AG04449 (cell line): ENCODE measurements at regions not wholly inside any gene's neighbourhood (a gene's known extent, or its start where the extent isn't known, plus 50 kb on each side); places are given as distances from the start of the nearest gene placed in this dataset.
A peak's percentile ranks its signal among the peaks of the same experiment; 100 is the strongest.

Experiments
- CTCF ChIA-PET: fragments of 350-600 bp; formaldehyde crosslinking; extraction: SDS; loops from one replicate; lab custom pipeline; 2021; ENCODE audit warnings: antibody characterized with exemption; lab: Yijun Ruan, JAX
- POLR2A ChIA-PET: fragments of 400-600, 350-600 bp; formaldehyde crosslinking; extraction: SDS; loops from one replicate; lab custom pipeline; 2020; ENCODE audit warnings: antibody characterized with exemption, inconsistent platforms; lab: Yijun Ruan, JAX
- DNase-seq: peaks from one replicate; pipeline ENCODE4 v3.0.0-alpha.2; 2010; ENCODE audit warnings: low read depth, low spot score
- H3K4me3 ChIP-seq: 2 replicates; pipeline ENCODE4 v1.5.1; 2011; ENCODE audit warnings: low read depth, mild to moderate bottlenecking, control low read depth, low read length
- TF ChIP-seq, protein P1 (sequence below): IDR thresholded peaks from one replicate; pipeline ENCODE4 v1.5.1; 2011; ENCODE audit warnings: mild to moderate bottlenecking, moderate library complexity, low read length, control low read depth, inconsistent platforms; ENCODE audit not compliant: insufficient read depth; ENCODE audit errors: missing control alignments

DNA sequence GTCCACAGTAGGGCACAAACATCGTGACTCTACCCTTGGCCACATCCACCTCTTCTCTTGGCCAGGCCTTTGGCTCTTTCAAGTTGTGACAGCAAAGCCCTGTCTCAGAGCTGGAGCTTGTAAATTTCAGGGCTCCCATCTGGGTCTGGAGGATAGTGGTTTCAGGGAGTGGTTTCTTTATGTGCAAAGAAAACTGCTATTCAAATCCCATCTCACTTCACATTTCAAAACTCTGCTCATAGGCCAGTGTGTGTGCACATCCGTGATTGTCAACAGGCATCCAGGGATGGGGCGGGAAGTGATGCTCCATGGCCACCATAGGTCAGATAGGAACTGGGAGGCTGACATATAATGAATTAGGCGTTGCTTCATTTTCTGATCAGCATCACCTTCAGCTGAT lies 107.8 kb upstream of the IL12B start:
- POLR2A ChIA-PET, result no interaction called here
- CTCF ChIA-PET, result interaction anchor here (0.9 to 1.0 kb wide), 3 partner anchors 148 to 527 kb away, joined by 3 to 5 read pairs (median 4); no protein-coding TSS in a partner anchor
- TF ChIP-seq, protein P1, sequence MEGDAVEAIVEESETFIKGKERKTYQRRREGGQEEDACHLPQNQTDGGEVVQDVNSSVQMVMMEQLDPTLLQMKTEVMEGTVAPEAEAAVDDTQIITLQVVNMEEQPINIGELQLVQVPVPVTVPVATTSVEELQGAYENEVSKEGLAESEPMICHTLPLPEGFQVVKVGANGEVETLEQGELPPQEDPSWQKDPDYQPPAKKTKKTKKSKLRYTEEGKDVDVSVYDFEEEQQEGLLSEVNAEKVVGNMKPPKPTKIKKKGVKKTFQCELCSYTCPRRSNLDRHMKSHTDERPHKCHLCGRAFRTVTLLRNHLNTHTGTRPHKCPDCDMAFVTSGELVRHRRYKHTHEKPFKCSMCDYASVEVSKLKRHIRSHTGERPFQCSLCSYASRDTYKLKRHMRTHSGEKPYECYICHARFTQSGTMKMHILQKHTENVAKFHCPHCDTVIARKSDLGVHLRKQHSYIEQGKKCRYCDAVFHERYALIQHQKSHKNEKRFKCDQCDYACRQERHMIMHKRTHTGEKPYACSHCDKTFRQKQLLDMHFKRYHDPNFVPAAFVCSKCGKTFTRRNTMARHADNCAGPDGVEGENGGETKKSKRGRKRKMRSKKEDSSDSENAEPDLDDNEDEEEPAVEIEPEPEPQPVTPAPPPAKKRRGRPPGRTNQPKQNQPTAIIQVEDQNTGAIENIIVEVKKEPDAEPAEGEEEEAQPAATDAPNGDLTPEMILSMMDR, result no peak
- DNase-seq, result no peak
- no peak overlapping the region for H3K4me3 ChIP-seq

- H3K4me3 ChIP-seq, result no peak overlapping the region
- ChIA-PET CTCF (interaction anchor here (7.1 kb wide), 1 partner anchor 548 kb away, joined by 231 read pairs; no protein-coding TSS in a partner anchor), POLR2A (no interaction called here)
- TF ChIP-seq, protein P1, result no peak
- no peak for DNase-seq
Measured at GRCh38 chr5:159439002-159439401, 108.7 kb upstream of the IL12B start.

- ChIA-PET CTCF (interaction anchor here (0.6 to 7.3 kb wide), 6 partner anchors 11 to 582 kb away, joined by 3 to 231 read pairs (median 14); no protein-coding TSS in a partner anchor), POLR2A (no interaction called here)
- TF ChIP-seq, protein P1, result no peak
- no peak overlapping the region for H3K4me3 ChIP-seq
- DNase-seq, result no peak
Measured at GRCh38 chr5:159440235-159440634, 109.9 kb upstream of the IL12B start.

DNA sequence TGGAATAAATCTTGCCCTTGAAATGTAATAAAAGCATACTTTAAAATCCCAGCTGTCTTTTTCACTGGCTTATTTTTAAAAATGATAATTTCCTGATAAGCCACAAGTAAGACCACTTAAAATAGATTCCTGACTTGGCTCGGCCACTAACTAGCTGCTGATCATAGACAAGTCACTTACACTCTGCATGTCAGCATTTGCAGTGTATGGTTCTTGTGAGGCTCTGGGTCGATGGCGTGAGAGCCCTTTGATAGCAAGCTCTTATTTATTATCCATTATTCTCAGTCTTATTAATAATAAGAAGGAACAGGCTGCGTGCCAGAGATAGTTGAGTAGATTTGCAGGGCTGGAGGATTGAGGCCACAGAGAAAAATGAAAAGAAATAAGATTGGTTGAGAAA lies 110.7 kb upstream of the IL12B start:
- ChIA-PET POLR2A (no interaction called here), CTCF (interaction anchor here (1.2 to 7.3 kb wide), 8 partner anchors 10 to 546 kb away, joined by 3 to 231 read pairs (median 19); partner anchors contain the start of gene ADRA1B)
- TF ChIP-seq, protein P1, result no peak
- no peak for DNase-seq
- H3K4me3 ChIP-seq, result no peak overlapping the region

GRCh38 chr5:159441441-159441840 lies 111.2 kb upstream of the IL12B start:
- no peak for DNase-seq
- ChIA-PET POLR2A (no interaction called here), CTCF (interaction anchor here (0.8 to 7.3 kb wide), 13 partner anchors 10 to 581 kb away, joined by 3 to 231 read pairs (median 4); partner anchors contain the start of gene ADRA1B)
- TF ChIP-seq, protein P1, result peak; percentile 17
- no peak overlapping the region for H3K4me3 ChIP-seq

DNA sequence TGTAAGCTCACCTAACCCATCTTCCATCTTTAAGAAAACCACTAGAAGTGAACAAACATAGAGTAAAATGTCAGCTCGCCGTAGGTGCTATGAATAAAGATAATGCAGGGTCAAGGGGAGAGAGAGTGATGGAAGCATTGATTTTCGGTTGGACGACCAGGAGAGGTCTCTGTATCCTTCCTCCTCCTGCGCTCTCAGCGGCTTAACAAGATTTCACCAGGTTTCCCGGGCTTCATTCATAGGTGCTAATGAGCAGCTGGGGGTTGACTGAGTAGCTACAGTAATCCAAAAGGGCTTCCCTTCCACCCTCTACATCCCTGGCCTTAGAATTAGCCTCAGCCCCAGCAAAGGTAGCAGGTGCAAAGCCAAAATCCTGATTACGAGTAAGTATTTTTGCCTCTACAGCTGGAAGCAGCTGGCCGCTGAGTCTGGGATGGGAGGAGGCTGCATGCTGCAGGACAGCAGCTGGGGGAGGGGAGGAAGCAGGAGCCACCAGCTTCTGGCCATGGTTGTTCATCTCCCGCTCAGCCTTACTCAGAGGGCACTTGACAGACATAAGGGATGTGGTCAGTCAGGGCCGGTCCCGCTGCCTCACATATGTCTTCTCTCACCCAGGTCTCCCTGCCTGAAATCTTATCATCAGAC lies 112.0 kb upstream of the IL12B start:
- TF ChIP-seq, protein P1, result no peak
- POLR2A ChIA-PET, result no interaction called here

More for the DNA sequence above, 112.0 kb upstream of the IL12B start:
- CTCF ChIA-PET, result interaction anchor here (0.8 to 7.3 kb wide), 16 partner anchors 9 to 950 kb away, joined by 3 to 231 read pairs (median 4); partner anchors contain the start of gene ADRA1B
- no peak for DNase-seq
- no peak overlapping the region for H3K4me3 ChIP-seq
